SU-DHL-6 (cell line): ENCODE measurements at regions not wholly inside any gene's neighbourhood (a gene's known extent, or its start where the extent isn't known, plus 50 kb on each side); places are given as distances from the start of the nearest gene placed in this dataset.

Experiments
- H2AFZ ChIP-seq: fragments of 200-600 bp; sonication (generic); 2 replicates; pipeline ENCODE4 v1.6.1; 2014; ENCODE audit warnings: low read depth, mild to moderate bottlenecking, moderate library complexity, mixed read lengths, antibody characterized with exemption, low read length; ENCODE audit not compliant: severe bottlenecking
- H3F3A ChIP-seq: fragments of 200-600 bp; shearing (Covaris generic); 2 replicates; pipeline ENCODE4 v1.6.0; 2016; ENCODE audit warnings: antibody characterized with exemption, mild to moderate bottlenecking; ENCODE audit not compliant: insufficient read depth
- H3K27ac ChIP-seq: fragments of 200-600 bp; sonication (generic); 2 replicates; pipeline ENCODE4 v1.5.1; 2016; ENCODE audit warnings: low read depth, mild to moderate bottlenecking, low read length, moderate library complexity, mixed read lengths
- H3K27me3 ChIP-seq: fragments of 200-600 bp; sonication (generic), shearing (Covaris generic); 2 replicates; pipeline ENCODE4 v1.6.0; 2014; ENCODE audit warnings: mild to moderate bottlenecking, low read length
- H3K36me3 ChIP-seq: fragments of 200-600 bp; sonication (generic); 2 replicates; pipeline ENCODE4 v1.6.1; 2014; ENCODE audit warnings: mild to moderate bottlenecking, low read length, mixed read lengths
- H3K4me2 ChIP-seq: fragments of 300-600, 200-600 bp; shearing (Covaris generic), sonication (generic); 2 replicates; pipeline ENCODE4 v1.6.0; 2014; ENCODE audit warnings: low read length, low read depth, mild to moderate bottlenecking; ENCODE audit not compliant: poor library complexity, severe bottlenecking
- H3K4me3 ChIP-seq: fragments of 200-600 bp; sonication (generic); 2 replicates; pipeline ENCODE4 v1.5.1; 2014; ENCODE audit warnings: antibody characterized with exemption, low read length, mild to moderate bottlenecking, mixed read lengths; ENCODE audit not compliant: insufficient read depth, poor library complexity, severe bottlenecking
- H3K79me2 ChIP-seq: fragments of 200-600 bp; sonication (generic); 2 replicates; pipeline ENCODE4 v1.6.1; 2014; ENCODE audit warnings: mild to moderate bottlenecking, low read length, moderate library complexity; ENCODE audit not compliant: insufficient read depth
- H3K9ac ChIP-seq: fragments of 200-600 bp; sonication (generic); 2 replicates; pipeline ENCODE4 v1.7.0; 2014; ENCODE audit warnings: mild to moderate bottlenecking, low read length
- H3K9me2 ChIP-seq: fragments of 200-600 bp; sonication (generic); replicated peaks from 2 replicates; pipeline ENCODE4 v1.6.1; 2014; ENCODE audit warnings: low read length; ENCODE audit not compliant: insufficient read depth
- H3K9me3 ChIP-seq: fragments of 200-600 bp; sonication (generic); 2 replicates; pipeline ENCODE4 v1.6.1; 2014; ENCODE audit warnings: low read length, mixed read lengths; ENCODE audit not compliant: insufficient read depth
- H4K20me1 ChIP-seq: fragments of 200-600 bp; sonication (generic); 2 replicates; pipeline ENCODE4 v1.6.1; 2014; ENCODE audit warnings: low read depth, mild to moderate bottlenecking, antibody characterized with exemption, low read length, moderate library complexity, mixed read lengths
- EZH2phosphoT487 ChIP-seq: fragments of 200-600 bp; sonication (generic), shearing (Covaris generic); conservative IDR thresholded peaks from 2 replicates; pipeline ENCODE4 v1.6.1; 2018; ENCODE audit warnings: mild to moderate bottlenecking, antibody characterized with exemption, low read length, moderate library complexity, mixed read lengths
- TF ChIP-seq, protein P1 (sequence below): fragments of 200-600 bp; sonication (generic); IDR thresholded peaks from one replicate; pipeline ENCODE4 v1.5.1; 2017; ENCODE audit warnings: antibody characterized with exemption, mild to moderate bottlenecking, low read length, moderate library complexity; ENCODE audit not compliant: insufficient read depth, poor library complexity, severe bottlenecking

DNA sequence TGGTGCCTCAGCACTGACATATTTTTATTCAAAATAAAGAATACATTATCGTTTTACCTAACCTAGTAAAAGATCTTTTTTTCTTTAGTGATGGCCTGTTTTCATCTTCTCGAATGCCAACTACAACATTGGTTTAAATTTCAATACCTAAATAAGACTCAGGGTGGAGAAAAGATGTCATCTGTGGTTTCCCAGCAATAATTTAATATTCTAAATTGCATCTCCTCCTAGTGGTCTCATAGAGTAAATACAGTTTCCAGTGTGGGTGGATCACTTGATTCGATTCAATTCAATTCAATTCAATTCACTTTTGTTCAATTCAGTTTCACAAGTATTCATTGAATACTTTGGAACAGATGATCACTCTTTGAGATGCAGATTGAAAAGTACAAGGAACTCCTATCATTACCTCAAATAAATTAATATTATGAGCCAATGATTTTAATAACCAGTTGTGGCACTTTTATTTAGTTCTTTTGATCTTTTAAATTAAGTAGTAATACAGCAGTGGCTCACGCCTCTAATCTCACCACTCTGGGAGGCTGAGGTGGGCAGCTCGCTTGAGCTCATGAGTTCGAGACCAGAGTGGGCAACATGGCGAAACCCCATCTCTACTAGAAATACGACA is 427.2 kb downstream of the FAT4 start:
- Histone ChIP-seq H3K27ac (no peak overlapping the region), H4K20me1 (no peaks in the 10 kb centered on the region), H3F3A (no peaks in the 10 kb centered on the region), H3K36me3 (no peaks in the 10 kb centered on the region), H2AFZ (no peak overlapping the region), H3K4me3 (no peak overlapping the region), H3K79me2 (no peaks in the 10 kb centered on the region), H3K9me3 (no peaks in the 10 kb centered on the region), H3K9ac (no peak overlapping the region), H3K4me2 (no peak overlapping the region), H3K9me2 (no peaks in the 10 kb centered on the region), H3K27me3 (no peaks in the 10 kb centered on the region)
- TF ChIP-seq, protein P1, sequence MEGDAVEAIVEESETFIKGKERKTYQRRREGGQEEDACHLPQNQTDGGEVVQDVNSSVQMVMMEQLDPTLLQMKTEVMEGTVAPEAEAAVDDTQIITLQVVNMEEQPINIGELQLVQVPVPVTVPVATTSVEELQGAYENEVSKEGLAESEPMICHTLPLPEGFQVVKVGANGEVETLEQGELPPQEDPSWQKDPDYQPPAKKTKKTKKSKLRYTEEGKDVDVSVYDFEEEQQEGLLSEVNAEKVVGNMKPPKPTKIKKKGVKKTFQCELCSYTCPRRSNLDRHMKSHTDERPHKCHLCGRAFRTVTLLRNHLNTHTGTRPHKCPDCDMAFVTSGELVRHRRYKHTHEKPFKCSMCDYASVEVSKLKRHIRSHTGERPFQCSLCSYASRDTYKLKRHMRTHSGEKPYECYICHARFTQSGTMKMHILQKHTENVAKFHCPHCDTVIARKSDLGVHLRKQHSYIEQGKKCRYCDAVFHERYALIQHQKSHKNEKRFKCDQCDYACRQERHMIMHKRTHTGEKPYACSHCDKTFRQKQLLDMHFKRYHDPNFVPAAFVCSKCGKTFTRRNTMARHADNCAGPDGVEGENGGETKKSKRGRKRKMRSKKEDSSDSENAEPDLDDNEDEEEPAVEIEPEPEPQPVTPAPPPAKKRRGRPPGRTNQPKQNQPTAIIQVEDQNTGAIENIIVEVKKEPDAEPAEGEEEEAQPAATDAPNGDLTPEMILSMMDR: peak; percentile 10
- TF ChIP-seq EZH2phosphoT487: no peak

DNA sequence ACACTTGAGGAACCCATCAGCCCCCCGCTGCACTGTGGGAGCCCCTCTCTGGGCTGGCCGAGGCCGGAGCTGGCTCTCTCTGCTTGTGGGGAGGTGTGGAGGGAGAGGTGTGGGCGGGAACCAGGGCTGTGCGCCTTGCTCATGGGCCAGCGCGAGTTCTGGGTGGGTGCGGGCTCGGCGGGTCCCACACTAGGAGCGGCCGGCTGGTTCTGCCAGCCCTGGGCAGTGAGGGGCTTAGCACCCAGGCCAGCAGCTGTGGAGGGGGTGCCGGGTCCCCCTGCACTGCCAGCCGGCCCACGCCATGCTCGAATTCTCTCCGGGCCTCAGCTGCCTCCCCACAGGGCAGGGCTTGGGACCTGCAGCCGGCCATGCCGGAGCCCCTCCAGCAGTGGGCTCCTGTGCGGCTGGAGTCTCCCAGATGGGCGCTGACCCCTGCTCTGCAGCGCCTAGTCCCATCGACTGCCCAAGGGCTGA is 430.2 kb downstream of the FAT4 start:
- H4K20me1 ChIP-seq: no peaks in the 10 kb centered on the region
- H3K9ac ChIP-seq: no peak overlapping the region

DNA sequence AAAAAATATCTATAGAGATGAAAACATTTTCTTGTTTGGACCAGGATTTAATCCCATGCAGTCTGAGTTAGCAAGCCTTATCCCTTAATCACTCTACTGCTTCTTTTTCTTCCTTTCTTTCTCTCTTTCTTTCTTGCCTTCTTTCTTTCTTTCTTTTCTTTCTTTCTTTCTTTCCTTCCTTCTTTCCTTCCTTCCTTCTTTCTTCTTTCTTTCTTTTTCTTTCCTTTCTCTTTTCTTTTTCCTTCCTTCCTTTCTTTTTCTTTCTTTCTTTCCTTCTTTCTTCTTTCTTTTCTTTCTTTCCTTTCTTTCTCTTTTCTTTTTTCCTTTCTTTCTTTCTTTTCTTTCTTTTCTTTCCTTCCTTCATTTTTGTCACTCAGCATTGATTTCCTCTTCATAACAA is 434.6 kb downstream of the FAT4 start:
- TF ChIP-seq, protein P1: no peak
- no peak for TF ChIP-seq EZH2phosphoT487
- no peaks in the 10 kb centered on the region for H3K79me2 ChIP-seq
- H3K9ac ChIP-seq: no peak overlapping the region
- no peak overlapping the region for H3K27ac ChIP-seq
- H4K20me1 ChIP-seq: no peaks in the 10 kb centered on the region
- H3K4me2 ChIP-seq: no peak overlapping the region
- H3K36me3 ChIP-seq: no peaks in the 10 kb centered on the region
- H3F3A ChIP-seq: no peaks in the 10 kb centered on the region
- H3K9me2 ChIP-seq: no peaks in the 10 kb centered on the region
- no peaks in the 10 kb centered on the region for H3K27me3 ChIP-seq
- no peak overlapping the region for H3K4me3 ChIP-seq
- H2AFZ ChIP-seq: no peak overlapping the region
- H3K9me3 ChIP-seq: no peaks in the 10 kb centered on the region

More for the DNA sequence above, 430.2 kb downstream of the FAT4 start:
- Histone ChIP-seq H3K9me3 (no peaks in the 10 kb centered on the region), H3K27me3 (no peaks in the 10 kb centered on the region), H3F3A (no peaks in the 10 kb centered on the region), H2AFZ (no peak overlapping the region), H3K27ac (no peak overlapping the region), H3K36me3 (no peaks in the 10 kb centered on the region), H3K79me2 (no peaks in the 10 kb centered on the region), H3K9me2 (no peaks in the 10 kb centered on the region), H3K4me3 (no peak overlapping the region), H3K4me2 (no peak overlapping the region)
- TF ChIP-seq, protein P1: no peak
